ENCODE measurements at regions not wholly inside any gene's neighbourhood (a gene's known extent, or its start where the extent isn't known, plus 50 kb on each side); places are given as distances from the start of the nearest gene placed in this dataset.

- no peak for TF ChIP-seq CTCF (IDR thresholded peaks at IDR 0.05; ENCODE audit: control extremely low read depth in 1 of 3, insufficient read depth in 1 of 3, low read depth in 1 of 3, low read length in 3 of 3)
- TF ChIP-seq POLR2AphosphoS5 (IDR thresholded peaks at IDR 0.05; ENCODE audit: low read depth, low read length) = no peak
- TF ChIP-seq TCF12 (IDR thresholded peaks at IDR 0.05; ENCODE audit: low read depth, low read length) = no peak
- TF ChIP-seq EGR1 (IDR thresholded peaks at IDR 0.05; ENCODE audit: borderline replicate concordance, low read depth, low read length) = no peak
- no peak for TF ChIP-seq ZNF274 (IDR thresholded peaks at IDR 0.05; ENCODE audit: borderline replicate concordance, extremely low read depth, low read length)
- no peak for TF ChIP-seq USF2 (IDR thresholded peaks at IDR 0.05; ENCODE audit: low read length)
- no peak for TF ChIP-seq EP300 (IDR thresholded peaks at IDR 0.05; ENCODE audit: borderline replicate concordance in 1 of 2, low read depth in 2 of 2, low read length in 2 of 2)
- TF ChIP-seq ATF2 (IDR thresholded peaks at IDR 0.05; ENCODE audit: low read length) = no peak
- no peak for TF ChIP-seq SRF (IDR thresholded peaks at IDR 0.05; ENCODE audit: low read depth, low read length)
Measured at GRCh38 chr5:82918311-82919031, 158.7 kb downstream of the TMEM167A start.

Data from H1 (cell line).